Activated CD4-positive, alpha-beta T cell treated with anti-CD3 and anti-CD28 coated beads for 1 hour (primary cell): ENCODE measurements at regions not wholly inside any gene's neighbourhood (a gene's known extent, or its start where the extent isn't known, plus 50 kb on each side); places are given as distances from the start of the nearest gene placed in this dataset.
"Not testable (repeated sequence)": the region's sequence is repeated elsewhere in the genome, so short reads cannot be mapped to it uniquely, and the experiment has no call there.

Experiments used
- DNase-seq: peaks from one replicate; pipeline ENCODE4 v3.0.0-alpha.2; 2020

- no peak for DNase-seq
Observed at GRCh38 chr11:112310848-112311247, 50.2 kb upstream of the PLET1 start.

GRCh38 chr11:112315057-112315720 lies 54.5 kb upstream of the PLET1 start:
- no peak for DNase-seq

- DNase-seq = no peak
Observed at GRCh38 chr11:112315861-112316739, 55.4 kb upstream of the PLET1 start.

- DNase-seq = no peak
Observed at GRCh38 chr11:112316971-112317370, 56.3 kb upstream of the PLET1 start.

- DNase-seq = no peak
Observed at GRCh38 chr11:112318184-112318591, 57.5 kb upstream of the PLET1 start.

GRCh38 chr11:112318661-112319060 lies 58.0 kb upstream of the PLET1 start:
- no peak for DNase-seq

- no peak for DNase-seq
Observed at GRCh38 chr11:112320668-112321067, 60.0 kb upstream of the PLET1 start.

GRCh38 chr11:112321501-112322172 lies 61.0 kb upstream of the PLET1 start:
- no peak for DNase-seq

- DNase-seq = no peak
Observed at GRCh38 chr11:112322173-112322790, 61.6 kb upstream of the PLET1 start.

GRCh38 chr11:112334381-112334780 lies 73.7 kb upstream of the PLET1 start:
- DNase-seq = no peak

- no peak for DNase-seq
Observed at GRCh38 chr11:112336356-112336886, 75.8 kb upstream of the PLET1 start.

- DNase-seq = no peak
Observed at GRCh38 chr11:112339566-112339965, 78.9 kb upstream of the PLET1 start.

- DNase-seq = no peak
Observed at GRCh38 chr11:112343368-112344039, 82.8 kb upstream of the PLET1 start.

GRCh38 chr11:112344040-112344413 lies 83.4 kb upstream of the PLET1 start:
- no peak for DNase-seq

GRCh38 chr11:112345166-112345565 lies 84.5 kb upstream of the PLET1 start:
- no peak for DNase-seq

- DNase-seq = no peak
Observed at GRCh38 chr11:112345706-112346105, 85.0 kb upstream of the PLET1 start.

- no peak for DNase-seq
Observed at GRCh38 chr11:112346586-112346985, 85.9 kb upstream of the PLET1 start.

- DNase-seq = no peak
Observed at GRCh38 chr11:112348480-112349029, 87.9 kb upstream of the PLET1 start.

GRCh38 chr11:112351423-112351822 lies 90.8 kb upstream of the PLET1 start:
- not testable (repeated sequence) for DNase-seq

- DNase-seq = no peak
Observed at GRCh38 chr11:112352907-112353306, 92.2 kb upstream of the PLET1 start.

- DNase-seq = no peak
Observed at GRCh38 chr11:112354364-112354763, 93.7 kb upstream of the PLET1 start.

GRCh38 chr11:112355726-112356125 lies 95.1 kb upstream of the PLET1 start:
- DNase-seq = no peak
